A673 (cell line): ENCODE measurements at regions not wholly inside any gene's neighbourhood (a gene's known extent, or its start where the extent isn't known, plus 50 kb on each side); places are given as distances from the start of the nearest gene placed in this dataset.
"Not testable (repeated sequence)": the region's sequence is repeated elsewhere in the genome, so short reads cannot be mapped to it uniquely, and the experiment has no call there.

ENCODE experiments used
- BruUV-seq: library from RNA; stranded (reverse); fragments of 400-500 nt; replicated peaks from 2 replicates; lab custom pipeline; 2021; lab: Mats Ljungman, UMichigan
- CTCF ChIA-PET: fragments of 300-600 bp; sonication (Branson Sonifier 250); formaldehyde crosslinking; loops from one replicate; lab custom pipeline; 2022; ENCODE audit warnings: antibody characterized with exemption; lab: Charles Lee
- POLR2A ChIA-PET: fragments of 300-600 bp; sonication (Branson Sonifier 250); formaldehyde crosslinking; loops from one replicate; lab custom pipeline; 2022; ENCODE audit warnings: antibody characterized with exemption; ENCODE audit not compliant: low non-redundant PET; lab: Charles Lee
- DNase-seq: peaks from one replicate; pipeline ENCODE4 v3.0.0-alpha.2; 2015; ENCODE audit warnings: low spot score
- H3K27ac ChIP-seq: fragments of 200-600 bp; sonication (generic); 2 replicates; pipeline ENCODE4 v1.5.1; 2016; ENCODE audit warnings: mixed run types, low read depth, mild to moderate bottlenecking, mixed read lengths, antibody characterized with exemption, low read length; ENCODE audit not compliant: poor library complexity, severe bottlenecking
- H3K27me3 ChIP-seq: fragments of 200-600 bp; sonication (generic); replicated peaks from 2 replicates; pipeline ENCODE4 v1.6.1; 2017; ENCODE audit warnings: mixed run types, low read depth, mild to moderate bottlenecking, mixed read lengths, antibody characterized with exemption, low read length; ENCODE audit not compliant: insufficient read depth, poor library complexity
- H3K36me3 ChIP-seq: fragments of 200-600 bp; sonication (generic); 2 replicates; pipeline ENCODE4 v1.6.1; 2016; ENCODE audit warnings: mixed run types, mild to moderate bottlenecking, mixed read lengths, antibody characterized with exemption, low read length; ENCODE audit not compliant: insufficient read depth, poor library complexity, severe bottlenecking
- H3K4me1 ChIP-seq: fragments of 200-600 bp; sonication (generic); 2 replicates; pipeline ENCODE4 v1.6.1; 2017; ENCODE audit warnings: mixed run types, mild to moderate bottlenecking, mixed read lengths, antibody characterized with exemption, low read length; ENCODE audit not compliant: insufficient read depth, poor library complexity, severe bottlenecking
- H3K4me3 ChIP-seq: fragments of 200-600 bp; sonication (generic); 2 replicates; pipeline ENCODE4 v1.5.1; 2016; ENCODE audit warnings: low read depth, mixed run types, mild to moderate bottlenecking, mixed read lengths, low read length; ENCODE audit not compliant: poor library complexity, severe bottlenecking
- H3K9me3 ChIP-seq: fragments of 200-600 bp; sonication (generic); 2 replicates; pipeline ENCODE4 v1.6.1; 2016; ENCODE audit warnings: mixed run types, low read depth, mild to moderate bottlenecking, mixed read lengths, antibody characterized with exemption, low read length; ENCODE audit not compliant: poor library complexity, severe bottlenecking
- EZH2 ChIP-seq: fragments of 200-600 bp; sonication (generic); IDR thresholded peaks from 2 replicates; pipeline ENCODE4 v1.6.1; 2017; ENCODE audit warnings: borderline replicate concordance, low read depth, mild to moderate bottlenecking, mixed read lengths, antibody characterized with exemption, low read length; ENCODE audit not compliant: poor library complexity, severe bottlenecking
- intact Hi-C: fragments of 100-400 bp; cut with micrococcal nuclease; formaldehyde crosslinking; loops from one replicate; pipeline ENCODE4 v1.10.0; 2022; ENCODE audit not compliant: unreplicated experiment
- TF ChIP-seq, protein P1 (sequence below): fragments of 300-800, 200-600 bp; sonication (generic); conservative IDR thresholded peaks from 2 replicates; pipeline ENCODE4 v1.5.1; 2017; ENCODE audit warnings: low read depth, mild to moderate bottlenecking, antibody characterized with exemption, low read length, moderate library complexity, mixed read lengths

DNA sequence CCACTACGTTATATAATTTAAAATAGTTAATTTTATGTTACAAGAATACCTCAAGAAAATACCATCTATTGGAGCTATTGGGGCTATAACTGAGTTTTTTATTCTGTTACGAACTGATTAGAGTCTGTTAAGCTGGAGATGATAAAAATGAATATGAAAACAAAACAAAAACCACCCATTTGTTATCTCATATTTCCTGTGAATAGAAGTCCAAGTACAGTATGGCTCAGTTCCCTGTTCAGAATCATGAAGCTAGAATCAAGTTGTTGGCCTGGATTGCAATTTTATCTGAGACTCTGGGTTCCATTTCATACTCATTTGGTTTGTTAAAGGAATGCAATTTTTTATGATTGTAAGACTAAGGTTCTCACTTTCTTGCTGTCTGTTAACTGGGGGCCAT lies 319.1 kb upstream of the PCDH18 start:
- Histone ChIP-seq H3K4me3 (no peak overlapping the region), H3K4me1 (no peaks in the 10 kb centered on the region), H3K27me3 (no peaks in the 10 kb centered on the region), H3K36me3 (no peaks in the 10 kb centered on the region), H3K27ac (no peak overlapping the region), H3K9me3 (no peaks in the 10 kb centered on the region)
- CTCF ChIA-PET: no interaction called here
- no TSS peak for BruUV-seq
- TF ChIP-seq, protein P1, sequence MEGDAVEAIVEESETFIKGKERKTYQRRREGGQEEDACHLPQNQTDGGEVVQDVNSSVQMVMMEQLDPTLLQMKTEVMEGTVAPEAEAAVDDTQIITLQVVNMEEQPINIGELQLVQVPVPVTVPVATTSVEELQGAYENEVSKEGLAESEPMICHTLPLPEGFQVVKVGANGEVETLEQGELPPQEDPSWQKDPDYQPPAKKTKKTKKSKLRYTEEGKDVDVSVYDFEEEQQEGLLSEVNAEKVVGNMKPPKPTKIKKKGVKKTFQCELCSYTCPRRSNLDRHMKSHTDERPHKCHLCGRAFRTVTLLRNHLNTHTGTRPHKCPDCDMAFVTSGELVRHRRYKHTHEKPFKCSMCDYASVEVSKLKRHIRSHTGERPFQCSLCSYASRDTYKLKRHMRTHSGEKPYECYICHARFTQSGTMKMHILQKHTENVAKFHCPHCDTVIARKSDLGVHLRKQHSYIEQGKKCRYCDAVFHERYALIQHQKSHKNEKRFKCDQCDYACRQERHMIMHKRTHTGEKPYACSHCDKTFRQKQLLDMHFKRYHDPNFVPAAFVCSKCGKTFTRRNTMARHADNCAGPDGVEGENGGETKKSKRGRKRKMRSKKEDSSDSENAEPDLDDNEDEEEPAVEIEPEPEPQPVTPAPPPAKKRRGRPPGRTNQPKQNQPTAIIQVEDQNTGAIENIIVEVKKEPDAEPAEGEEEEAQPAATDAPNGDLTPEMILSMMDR: no peak
- TF ChIP-seq EZH2: no peak
- intact Hi-C loops: no loop called here
- no peak for DNase-seq
- POLR2A ChIA-PET: no interaction called here

DNA sequence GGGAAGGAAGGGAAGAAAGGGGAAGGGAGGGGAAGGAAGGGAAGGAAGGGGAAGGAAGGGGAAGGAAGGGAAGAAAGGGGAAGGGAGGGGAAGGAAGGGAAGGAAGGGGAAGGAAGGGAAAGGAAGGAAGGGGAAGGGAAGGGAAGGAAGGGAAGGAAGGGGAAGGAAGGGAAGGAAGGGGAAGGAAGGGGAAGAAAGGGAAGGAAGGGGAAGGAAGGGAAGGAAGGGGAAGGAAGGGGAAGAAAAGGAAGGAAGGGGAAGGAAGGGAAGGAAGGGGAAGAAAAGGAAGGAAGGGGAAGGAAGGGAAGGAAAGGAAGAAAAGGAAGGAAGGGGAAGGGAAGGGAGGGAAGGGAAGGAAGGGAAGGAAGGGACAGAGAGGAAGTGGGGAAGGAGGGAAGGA lies 295.7 kb upstream of the PCDH18 start:
- H3K27me3 ChIP-seq, H3K27ac ChIP-seq, CTCF ChIA-PET, DNase-seq, H3K4me3 ChIP-seq, intact Hi-C loops, H3K4me1 ChIP-seq, H3K36me3 ChIP-seq, POLR2A ChIA-PET, BruUV-seq: not testable (repeated sequence)
- peaks cover 10% of the 10 kb centered on the region for H3K9me3 ChIP-seq

DNA sequence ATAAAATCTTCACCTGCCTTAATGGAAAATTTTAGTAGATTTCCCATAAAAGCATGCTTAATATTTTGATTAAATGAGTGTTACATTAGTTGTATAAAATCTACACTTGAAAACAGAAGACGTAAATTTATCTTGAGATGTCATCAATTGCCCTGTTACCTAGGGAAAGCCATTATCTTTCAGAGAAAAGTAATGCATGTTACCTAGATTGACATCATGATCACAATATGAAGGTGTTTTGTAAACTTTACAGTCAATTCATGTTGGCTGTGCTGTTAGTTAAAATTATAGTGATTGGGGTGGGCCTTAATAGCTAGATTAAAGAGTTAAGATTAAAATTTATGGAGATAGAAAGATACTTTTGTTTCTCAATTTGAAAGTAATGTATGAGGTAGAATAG lies 293.2 kb upstream of the PCDH18 start:
- Histone ChIP-seq H3K4me3 (no peak overlapping the region), H3K4me1 (no peaks in the 10 kb centered on the region), H3K27ac (no peak overlapping the region), H3K27me3 (no peaks in the 10 kb centered on the region), H3K9me3 (peaks cover 7% of the 10 kb centered on the region), H3K36me3 (no peaks in the 10 kb centered on the region)
- intact Hi-C loops: no loop called here
- BruUV-seq: no TSS peak
- ChIA-PET POLR2A (interaction anchor here (0.6 kb wide), 1 partner anchor 525 kb away, joined by 6 read pairs; no protein-coding TSS in a partner anchor), CTCF (no interaction called here)
- TF ChIP-seq, protein P1: no peak
- TF ChIP-seq EZH2: no peak
- no peak for DNase-seq

DNA sequence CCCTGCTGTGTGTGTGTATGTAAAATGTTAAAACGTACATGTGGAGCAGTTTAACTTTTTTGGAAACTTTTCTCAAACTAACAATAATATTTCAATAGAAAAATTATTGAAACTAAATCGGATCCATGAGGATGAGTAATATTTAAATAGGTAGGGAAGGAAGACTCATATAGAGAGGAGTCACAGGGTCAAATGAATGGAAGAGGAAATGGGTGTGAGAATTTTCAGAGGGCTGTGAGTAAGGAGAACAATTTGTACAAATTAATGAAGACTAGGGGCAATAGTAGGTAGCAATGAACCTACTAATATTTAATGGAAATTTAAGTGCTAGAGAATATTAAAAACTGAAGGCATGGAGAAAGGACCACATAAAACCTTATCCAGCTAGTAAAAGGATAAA lies 290.7 kb upstream of the PCDH18 start:
- TF ChIP-seq, protein P1: no peak
- no peak for TF ChIP-seq EZH2
- H3K4me3 ChIP-seq: no peak overlapping the region
- DNase-seq: no peak
- no peaks in the 10 kb centered on the region for H3K36me3 ChIP-seq
- POLR2A ChIA-PET: no interaction called here
- no peaks in the 10 kb centered on the region for H3K27me3 ChIP-seq
- CTCF ChIA-PET: no interaction called here
- H3K9me3 ChIP-seq: no peaks in the 10 kb centered on the region
- no peak overlapping the region for H3K27ac ChIP-seq
- intact Hi-C loops: loop anchor here (5.0 kb wide), 2 partner anchors 214 to 754 kb away; no protein-coding TSS in a partner anchor
- no TSS peak for BruUV-seq
- H3K4me1 ChIP-seq: no peaks in the 10 kb centered on the region
